Stomach (tissue), 4 donors: ENCODE measurements at regions not wholly inside any gene's neighbourhood (a gene's known extent, or its start where the extent isn't known, plus 50 kb on each side); places are given as distances from the start of the nearest gene placed in this dataset.

Source experiments
- EP300 ChIP-seq: sonication (generic); formaldehyde crosslinking; IDR thresholded peaks from one replicate; pipeline ENCODE4 v1.6.1; 2017; ENCODE audit warnings: antibody characterized with exemption
- POLR2A ChIP-seq, 4 donors: fragments of 450-650 bp; IDR thresholded peaks; one replicate each; pipeline ENCODE4 v1.6.1; 2016; ENCODE audit warnings: antibody characterized with exemption in 4 of 4, control low read depth in 2 of 4, mild to moderate bottlenecking in 1 of 4, moderate library complexity in 1 of 4
- POLR2AphosphoS5 ChIP-seq, 3 donors: sonication (generic); formaldehyde crosslinking; IDR thresholded peaks; one replicate each; pipeline ENCODE4 v1.6.1; 2016; ENCODE audit warnings: antibody characterized with exemption in 3 of 3
- TF ChIP-seq, protein P1 (sequence below), 7 experiments: fragments of 450-650 bp in 4 of 7; fragments of 200-600 bp in 3 of 7; sonication (generic) in 3 of 7; IDR thresholded peaks; one replicate each; pipeline ENCODE4 v1.5.1; 2016 to 2019; ENCODE audit warnings: antibody characterized with exemption in 7 of 7, control low read depth in 2 of 7, mild to moderate bottlenecking in 1 of 7

DNA sequence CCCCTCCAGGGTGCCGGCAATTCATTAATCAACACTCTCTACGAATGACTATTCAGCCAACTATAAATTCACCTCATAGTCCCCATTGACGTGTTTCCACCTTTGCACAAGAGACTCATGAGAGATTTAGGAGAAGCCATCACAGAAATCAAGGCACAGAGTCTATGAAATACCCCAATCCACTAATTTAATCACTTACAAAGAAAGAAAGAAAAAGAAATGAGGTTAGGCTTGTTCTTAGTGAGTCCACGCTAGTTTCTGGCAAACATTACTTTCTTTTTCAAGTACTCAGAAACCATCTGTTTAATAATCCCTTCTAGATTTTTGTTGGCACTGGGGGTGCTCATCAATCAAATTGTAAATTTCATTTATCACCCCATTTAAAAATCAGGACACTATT is 125.2 kb upstream of the ADPGK start:
- TF ChIP-seq POLR2A (IDR thresholded peaks at IDR 0.05) (no peak), EP300 (no peak), POLR2AphosphoS5 (IDR thresholded peaks at IDR 0.05) (no peak)
- TF ChIP-seq, protein P1, sequence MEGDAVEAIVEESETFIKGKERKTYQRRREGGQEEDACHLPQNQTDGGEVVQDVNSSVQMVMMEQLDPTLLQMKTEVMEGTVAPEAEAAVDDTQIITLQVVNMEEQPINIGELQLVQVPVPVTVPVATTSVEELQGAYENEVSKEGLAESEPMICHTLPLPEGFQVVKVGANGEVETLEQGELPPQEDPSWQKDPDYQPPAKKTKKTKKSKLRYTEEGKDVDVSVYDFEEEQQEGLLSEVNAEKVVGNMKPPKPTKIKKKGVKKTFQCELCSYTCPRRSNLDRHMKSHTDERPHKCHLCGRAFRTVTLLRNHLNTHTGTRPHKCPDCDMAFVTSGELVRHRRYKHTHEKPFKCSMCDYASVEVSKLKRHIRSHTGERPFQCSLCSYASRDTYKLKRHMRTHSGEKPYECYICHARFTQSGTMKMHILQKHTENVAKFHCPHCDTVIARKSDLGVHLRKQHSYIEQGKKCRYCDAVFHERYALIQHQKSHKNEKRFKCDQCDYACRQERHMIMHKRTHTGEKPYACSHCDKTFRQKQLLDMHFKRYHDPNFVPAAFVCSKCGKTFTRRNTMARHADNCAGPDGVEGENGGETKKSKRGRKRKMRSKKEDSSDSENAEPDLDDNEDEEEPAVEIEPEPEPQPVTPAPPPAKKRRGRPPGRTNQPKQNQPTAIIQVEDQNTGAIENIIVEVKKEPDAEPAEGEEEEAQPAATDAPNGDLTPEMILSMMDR (IDR thresholded peaks at IDR 0.05), result no peak
